Bone marrow (tissue), 2 donors: ENCODE measurements at regions not wholly inside any gene's neighbourhood (a gene's known extent, or its start where the extent isn't known, plus 50 kb on each side); places are given as distances from the start of the nearest gene placed in this dataset.

Experiments used
- DNase-seq, 2 donors: peaks; one replicate each; lab custom pipeline; 2025; lab: John Stamatoyannopoulos, UW

DNA sequence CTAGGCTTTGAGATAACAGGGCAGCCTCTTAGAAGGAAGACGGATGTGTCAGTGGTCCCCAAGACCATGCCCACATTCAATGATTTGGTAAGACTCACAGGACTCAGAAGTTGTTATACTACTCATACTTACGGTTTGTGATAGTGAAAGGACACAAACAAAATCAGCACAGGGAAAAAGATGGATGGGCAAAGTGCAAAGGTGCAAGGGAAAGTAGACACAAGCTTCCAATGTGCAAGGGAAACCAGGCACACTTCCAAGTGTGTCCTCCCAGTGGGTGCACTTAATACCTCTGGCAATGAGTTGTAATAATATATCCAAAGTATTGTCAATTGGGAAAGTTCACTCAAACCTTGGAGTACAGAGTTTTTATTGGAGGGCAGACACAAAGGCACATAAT is 53.8 kb upstream of the VCX start:
- no peak for DNase-seq

DNA sequence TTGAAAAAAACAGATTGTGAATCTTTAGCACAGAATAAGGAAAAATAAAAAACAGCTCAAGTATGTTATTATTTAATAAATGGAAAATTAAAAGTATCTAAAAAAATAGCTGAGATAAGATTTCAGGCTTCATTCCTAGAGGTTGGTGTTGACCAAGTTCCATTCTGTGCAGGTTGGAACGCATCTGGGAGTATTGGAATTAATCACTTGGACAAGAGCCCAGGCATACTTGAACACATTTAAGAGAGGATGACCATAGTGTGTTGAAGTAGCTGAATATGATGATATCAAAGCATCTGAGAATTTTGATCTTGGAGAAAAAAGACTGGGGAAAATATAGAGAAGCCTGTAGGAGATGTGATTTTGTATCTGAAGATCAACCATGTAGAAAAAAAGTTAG is 54.6 kb upstream of the VCX start:
- DNase-seq: no peak

DNA sequence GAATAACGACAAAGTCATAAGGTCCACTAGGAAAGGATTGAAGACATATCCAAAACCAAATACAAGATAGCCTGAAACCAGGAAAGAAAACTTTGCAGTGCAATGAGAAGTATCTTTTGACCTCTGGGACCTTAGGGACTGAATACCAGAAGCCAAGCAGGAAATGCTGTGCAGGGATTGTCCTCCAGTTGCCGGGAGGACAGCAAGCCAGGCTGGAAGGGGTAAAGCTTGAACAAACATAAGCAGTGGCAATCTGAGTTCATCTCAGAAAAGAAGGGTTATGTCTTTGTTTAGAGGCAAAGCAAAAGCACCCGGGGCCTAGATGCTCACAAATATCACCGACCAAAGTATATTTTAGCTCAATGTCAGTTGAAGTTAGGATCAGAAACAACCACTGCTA is 55.3 kb upstream of the VCX start:
- DNase-seq: no peak

DNA sequence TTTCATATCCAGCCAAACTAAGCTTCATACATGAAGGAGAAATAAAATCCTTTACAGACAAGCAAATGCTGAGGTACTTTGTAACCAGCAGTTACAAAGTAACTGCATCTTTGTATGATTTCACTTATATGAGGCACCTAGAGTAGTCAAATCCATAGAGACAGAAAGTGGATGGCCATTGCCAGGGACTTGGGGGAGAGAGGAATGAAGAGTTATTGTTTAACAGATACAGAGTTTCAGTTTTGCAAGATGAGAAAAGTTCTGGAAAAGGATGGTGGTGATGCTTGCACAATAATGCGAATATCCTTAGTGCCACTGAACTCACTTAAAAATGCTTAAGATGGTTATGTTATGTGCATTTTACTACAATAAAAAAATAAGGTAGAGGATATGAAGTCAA is 58.4 kb upstream of the VCX start:
- DNase-seq: no peak

DNA sequence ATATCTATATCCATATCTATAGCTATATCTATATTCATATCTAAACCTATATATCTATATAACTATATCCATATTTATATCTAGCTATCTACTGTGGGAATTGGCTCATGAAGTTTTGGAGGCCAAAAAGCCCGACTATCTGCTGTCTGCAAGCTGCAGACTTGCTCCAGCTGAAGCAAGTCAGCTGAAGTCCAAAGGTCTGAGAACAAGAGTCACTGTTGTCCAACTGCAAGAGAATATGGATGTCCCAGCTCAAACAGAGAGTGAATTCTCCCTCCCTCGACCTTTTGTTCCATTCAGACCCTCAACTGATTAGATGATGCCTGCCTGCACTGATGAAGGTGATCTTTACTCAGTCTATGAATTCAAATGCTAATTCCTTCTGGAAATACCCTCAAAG is 63.3 kb upstream of the VCX start:
- no peak for DNase-seq

DNA sequence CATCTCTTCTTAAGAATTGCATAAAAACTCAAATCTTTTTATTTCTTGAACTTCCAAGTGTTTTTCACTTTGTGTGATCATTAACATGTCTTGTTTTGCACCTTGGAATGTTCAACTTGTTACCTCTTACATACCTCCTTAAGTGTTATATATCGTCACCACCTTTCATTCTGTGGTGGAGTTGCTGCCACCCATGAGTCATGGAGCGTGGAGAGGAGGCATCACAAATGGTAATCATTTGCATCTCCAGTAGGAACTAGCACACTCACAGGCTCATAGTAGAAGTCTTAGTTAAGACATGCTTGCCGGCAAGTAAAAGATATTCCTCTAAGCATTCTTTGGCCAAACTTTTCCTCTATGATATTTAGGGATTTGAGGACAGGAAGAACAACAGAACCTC is 67.0 kb upstream of the VCX start:
- no peak for DNase-seq

DNA sequence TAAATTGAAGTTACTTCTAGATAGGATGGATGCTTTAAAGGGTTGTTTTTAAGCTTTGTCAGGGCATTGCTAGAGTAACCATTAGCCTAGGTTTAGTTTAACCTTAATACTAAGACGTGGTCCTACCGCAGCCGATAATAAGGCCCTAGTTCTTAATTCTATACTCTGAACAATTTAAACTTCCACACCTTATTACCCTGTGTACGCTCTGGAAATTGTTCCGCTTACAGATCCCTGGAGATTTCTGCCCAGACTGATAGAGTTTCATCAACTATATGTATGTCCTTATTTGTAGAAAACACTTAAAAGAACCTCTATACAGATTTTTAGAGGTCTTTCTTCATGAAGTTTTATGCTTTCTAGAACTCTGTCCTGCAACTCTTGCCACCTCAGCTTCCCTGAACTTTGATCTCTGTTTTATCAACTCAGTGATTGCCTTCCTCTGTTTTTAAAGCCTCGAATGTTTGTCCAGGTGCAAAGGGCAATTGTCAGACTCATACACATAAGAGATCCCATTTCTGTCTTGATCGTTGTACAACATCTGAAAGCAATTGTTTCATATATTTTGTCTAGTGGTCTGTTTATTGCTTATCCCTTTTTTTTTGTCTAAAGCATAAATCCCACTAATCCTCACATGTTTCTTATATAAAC is 71.1 kb upstream of the VCX start:
- no peak for DNase-seq

DNA sequence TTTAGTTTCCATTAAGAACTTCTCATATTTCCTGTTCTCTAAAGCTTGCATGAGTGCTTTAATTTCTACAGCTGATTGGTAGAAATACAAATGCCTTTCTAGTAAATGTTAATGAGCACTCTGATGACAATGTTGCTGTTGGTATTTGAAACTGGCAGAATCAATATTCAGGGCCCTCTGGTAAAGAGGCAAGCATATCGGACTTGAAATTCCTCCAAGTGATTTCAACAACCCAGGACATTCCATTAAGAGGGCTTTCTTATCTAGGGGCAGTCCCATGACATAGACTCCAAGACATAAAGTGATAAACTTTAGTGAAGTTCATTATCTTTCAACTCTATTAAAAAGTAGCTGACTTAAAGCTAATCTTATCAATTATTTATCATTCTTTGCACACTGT is 83.1 kb upstream of the VCX start:
- DNase-seq: no peak

DNA sequence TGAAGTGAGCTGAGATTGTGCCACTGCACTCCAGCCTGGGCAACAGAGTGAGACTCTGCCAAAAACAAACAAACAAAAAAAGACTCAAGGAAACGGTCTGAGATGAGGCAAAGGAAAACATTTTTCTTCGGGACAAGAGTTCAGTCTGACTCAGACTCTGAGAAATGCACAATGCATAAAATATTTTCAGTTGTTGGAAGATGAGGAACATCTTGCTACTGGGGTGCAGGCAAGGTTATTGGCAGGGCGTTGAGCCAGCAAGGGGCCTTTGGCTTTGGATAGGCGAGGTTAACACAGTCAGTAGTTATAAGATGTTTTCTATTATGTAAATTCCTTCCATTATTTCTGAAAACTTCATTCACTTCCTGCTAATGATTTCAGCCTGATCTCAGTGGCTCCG is 96.1 kb upstream of the VCX start:
- no peak for DNase-seq

DNA sequence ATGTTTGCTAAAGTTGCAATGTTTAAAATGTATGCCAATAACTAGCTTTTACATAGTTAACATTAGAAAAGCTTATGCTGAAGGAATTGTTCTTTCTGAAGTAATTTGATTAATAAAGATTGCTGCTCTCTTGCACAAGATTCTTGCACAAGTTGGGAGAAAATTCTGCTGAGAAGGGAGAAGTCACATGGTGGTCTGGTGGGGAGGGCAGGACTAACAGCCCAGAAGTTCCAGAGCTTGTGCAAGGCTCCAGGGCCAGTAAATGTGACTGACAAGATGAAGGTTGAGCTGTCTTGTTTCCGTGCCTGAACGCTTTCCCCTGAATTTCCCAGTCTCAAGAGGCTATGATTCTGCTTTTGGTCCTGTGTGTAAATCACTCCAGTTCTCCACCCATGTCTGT is 112.9 kb upstream of the VCX start:
- DNase-seq: no peak

DNA sequence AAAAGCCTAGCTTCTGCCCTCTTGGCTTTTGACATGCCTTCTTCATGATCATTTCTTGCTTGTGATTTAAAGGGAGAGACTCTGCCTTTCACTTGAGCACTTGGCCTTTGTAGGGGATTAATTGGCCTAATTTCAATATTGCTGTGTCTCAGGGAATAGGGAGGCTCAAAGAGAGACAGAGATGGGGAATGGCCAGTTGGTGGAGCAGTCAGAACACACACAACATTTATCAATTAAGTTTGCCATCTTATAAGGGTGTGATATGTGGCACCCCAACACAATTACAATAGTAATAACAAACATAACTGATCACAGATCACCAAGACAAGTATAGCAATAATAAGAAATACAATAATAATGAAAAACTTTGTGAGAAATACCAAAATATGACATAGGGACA is 122.5 kb upstream of the VCX start:
- DNase-seq: no peak

DNA sequence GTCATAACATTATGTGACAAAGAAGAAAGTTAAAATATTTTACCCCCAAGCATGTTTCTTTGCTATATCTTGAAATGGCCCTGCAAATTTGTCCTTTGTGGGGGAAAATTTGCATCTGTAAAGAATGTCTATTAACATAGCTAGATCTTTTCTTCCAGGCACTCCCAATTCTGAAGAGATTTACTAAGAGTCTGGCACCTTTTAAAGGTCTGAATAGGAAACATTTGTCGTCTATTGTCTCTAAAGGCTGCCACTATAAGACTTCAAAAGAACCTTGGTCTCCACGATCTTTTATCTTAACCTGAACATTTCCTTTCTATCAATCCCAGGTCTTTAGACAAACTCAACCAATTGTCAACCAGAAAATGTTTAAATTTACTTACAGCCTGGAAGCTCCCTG is 128.6 kb upstream of the VCX start:
- no peak for DNase-seq

DNA sequence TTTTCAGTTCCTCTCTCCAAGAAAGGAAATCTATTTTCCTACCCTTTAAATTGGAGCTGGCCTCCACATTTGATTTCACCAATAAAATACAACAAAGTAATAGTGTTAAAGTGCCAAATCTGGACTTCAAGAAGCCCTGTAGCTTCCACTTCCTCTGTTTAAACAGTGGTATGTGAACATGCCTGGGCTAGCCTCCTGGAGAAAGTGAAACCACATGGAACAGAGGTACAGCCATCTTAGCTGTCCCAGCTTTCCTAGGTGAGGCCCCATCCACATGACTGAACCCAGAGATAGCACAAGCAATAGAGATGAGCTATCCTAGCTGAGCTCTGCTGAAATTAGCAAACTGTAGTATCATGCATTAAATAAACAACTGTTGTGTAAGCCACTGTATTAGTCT is 131.8 kb upstream of the VCX start:
- no peak for DNase-seq

DNA sequence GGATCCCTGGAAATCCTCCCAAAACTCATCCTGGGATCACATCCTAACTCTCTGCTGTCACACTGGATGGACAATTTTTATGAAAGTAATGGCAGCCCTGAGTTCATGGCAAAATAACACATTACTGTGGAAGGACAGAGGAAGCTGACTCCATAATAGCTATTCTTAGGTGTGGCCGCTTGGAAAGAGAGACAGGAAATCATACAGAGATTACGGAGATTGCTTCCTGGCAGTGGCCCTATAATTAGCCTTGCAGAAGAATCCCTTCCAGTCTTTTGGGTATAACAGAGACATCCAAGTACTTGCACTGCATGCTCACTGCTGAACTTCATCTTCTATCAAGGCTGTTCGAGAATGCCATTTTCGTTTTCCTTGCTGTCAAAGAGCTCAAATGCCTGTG is 133.1 kb upstream of the VCX start:
- no peak for DNase-seq

DNA sequence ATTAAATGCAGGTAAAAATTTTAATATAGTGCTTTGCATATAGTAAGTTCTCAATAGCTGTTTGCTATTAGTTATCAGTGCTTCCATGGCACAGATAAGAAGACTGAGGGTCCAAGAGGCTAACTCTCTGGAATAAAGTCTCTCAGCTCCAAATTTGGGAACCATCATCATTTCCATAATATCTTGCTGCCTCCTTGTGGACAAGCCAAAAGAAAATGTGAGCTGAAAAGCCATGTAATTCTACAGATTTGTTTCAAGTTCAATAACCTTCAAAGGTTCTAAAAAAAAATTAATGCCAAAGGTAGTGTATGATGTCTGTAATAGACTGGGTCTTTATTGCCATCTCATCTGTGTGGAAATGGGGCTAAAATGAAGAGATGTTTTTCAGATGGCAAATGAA is 136.9 kb upstream of the VCX start:
- DNase-seq: no peak

DNA sequence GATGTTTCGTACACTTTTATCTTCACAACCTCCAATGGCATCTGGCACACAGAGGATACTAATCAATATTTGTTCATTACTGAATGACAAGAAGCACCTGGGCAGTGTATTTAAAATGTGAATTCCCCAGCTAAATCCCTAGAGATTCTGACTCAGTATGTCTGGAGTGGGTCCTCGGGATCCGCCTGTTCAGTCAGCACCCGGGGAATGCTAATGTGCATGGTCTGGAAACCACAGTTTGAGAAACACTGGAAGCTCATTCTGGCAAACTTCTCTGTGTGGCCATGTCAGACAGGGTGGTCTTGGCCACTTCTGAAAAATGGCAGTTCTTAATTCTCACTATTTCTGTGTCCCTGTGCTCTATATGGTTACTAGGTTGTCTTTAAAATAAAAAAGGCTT is 138.8 kb upstream of the VCX start:
- no peak for DNase-seq

DNA sequence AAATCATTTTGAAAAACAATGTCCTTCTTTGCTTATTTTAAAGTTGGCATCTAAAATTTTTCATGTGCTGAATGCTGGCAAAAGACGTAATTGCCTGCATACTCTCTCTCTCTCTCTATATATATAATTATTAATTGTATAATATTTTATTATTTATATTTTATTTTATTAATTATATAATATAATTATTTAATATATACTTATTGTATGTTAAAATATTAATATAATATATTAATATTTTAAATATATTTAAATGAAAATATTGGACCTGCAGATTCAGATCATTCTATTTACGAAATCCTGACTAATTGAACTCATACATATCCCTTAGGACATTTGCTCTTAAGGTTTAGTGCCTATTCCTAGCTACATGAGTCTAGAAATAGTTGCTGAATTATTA is 144.7 kb upstream of the VCX start:
- no peak for DNase-seq

DNA sequence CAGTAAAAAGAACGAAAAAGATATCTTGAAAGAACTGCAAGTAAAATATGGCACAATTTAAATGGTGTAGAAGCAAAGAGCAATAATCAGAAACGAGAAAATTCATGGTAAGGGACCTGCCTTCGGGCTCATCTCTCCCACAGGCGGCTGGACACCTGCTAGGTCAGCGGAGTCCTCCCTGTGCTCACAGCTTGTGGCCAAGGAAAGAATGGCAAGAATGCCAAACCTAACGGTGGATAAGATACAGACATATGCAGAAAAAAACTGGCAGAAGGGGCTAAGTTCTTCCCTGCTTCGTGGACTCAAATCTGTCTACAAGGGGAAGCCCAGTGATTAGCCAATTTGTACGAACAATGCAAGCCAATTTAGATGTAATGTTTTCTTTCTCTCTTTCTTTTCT is 152.1 kb upstream of the VCX start:
- no peak for DNase-seq

DNA sequence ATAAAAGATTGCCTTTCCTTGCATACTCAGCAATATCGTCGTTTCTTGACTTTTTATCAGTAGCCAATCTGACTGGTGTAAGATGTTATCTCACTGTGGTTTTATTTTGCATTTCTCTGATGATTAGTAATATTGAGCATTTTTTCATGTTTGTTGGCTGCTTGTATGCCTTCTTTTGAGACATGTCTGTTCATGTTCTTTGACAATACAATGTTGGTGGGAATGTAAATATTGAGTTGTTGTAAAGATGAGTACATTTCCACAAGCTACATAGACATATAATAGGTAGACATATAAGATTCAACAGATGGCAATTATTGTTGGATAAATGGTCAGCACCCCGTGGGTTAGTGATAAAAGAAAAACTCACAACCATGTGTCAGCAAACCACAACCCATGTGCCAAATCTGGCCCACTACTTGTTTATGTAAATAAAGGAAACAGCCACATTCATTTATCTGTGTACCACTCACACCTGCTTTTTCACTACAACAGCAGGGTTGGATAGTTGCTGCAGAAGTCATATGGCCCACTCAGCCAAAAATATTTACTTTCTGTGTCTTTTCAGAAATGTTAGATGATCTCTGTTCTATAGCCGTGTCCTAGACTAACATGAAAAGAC is 153.1 kb upstream of the VCX start:
- DNase-seq: no peak

DNA sequence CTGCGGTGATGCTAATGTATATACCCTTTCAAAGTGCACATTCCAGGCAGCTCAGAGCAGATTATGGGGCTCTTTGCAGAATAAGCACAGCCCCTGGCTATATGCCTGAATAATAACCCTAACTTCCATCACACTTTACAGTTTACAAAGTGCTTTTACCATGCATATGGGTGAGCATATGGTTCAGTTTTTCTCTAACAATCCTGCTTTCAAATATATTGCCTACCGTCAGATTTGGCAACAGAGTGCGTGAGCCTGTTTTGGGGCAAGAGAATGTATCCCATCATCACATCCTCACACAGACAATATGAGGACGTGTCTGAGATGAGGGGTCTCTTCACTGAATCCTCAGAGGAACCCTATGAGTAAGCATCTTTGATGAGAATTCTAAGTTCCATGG is 162.8 kb upstream of the VCX start:
- no peak for DNase-seq

DNA sequence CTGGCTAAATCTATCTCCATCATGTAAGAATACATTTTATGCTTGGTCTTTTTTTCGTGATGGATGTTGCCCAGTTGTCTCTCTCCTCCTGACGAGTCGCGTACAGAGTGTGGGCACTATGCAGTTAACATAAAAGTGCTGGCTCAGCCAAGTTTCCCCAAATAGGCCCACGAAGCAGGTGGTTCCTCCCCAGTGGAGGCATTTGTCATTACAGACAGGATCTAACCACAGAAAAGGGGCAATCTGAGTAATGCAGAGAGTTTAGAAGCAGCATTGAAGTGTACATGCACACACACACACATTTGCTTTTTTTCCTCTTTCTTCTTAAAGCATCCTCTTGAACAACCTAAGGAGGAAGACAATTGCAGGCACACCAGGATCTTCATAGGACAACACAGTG is 188.7 kb upstream of the VCX start:
- no peak for DNase-seq

DNA sequence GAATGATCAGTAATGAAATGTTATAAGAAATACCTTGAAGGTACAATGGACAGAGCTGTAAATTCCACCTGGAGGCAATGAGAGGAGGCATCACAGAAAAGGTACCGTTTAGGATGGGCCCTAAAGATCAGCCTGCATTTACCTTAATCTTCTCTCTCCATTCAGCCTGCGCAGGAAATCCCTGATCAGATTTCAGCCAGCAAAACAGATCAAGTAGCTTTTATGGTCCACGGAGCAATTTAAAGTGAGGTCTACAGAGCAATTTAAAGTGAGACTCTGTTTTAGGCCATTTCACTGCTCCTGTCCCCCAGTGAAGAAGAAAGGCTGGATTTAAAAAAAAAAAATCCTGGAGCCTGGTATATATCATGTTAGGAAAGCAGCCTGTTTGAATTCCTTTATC is 195.1 kb upstream of the VCX start:
- DNase-seq: no peak

DNA sequence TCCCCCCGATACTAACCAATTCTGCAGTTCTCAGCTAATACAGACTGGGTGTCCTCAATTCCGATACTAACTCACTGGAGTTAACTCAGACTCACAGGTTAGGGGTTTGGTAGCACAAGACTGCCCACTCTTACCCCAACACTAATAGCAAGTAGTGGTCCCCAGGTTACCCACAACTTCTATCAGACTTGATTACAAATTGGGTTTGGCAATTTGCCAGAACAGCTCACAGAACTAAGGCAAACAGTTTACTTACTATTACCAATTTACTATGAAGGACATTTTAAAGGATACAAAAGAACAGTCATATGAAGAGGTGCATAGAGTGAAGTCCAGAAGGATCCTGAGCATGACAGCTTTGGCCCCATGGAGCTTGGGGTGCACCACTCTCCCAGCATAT is 201.8 kb upstream of the VCX start:
- no peak for DNase-seq

DNA sequence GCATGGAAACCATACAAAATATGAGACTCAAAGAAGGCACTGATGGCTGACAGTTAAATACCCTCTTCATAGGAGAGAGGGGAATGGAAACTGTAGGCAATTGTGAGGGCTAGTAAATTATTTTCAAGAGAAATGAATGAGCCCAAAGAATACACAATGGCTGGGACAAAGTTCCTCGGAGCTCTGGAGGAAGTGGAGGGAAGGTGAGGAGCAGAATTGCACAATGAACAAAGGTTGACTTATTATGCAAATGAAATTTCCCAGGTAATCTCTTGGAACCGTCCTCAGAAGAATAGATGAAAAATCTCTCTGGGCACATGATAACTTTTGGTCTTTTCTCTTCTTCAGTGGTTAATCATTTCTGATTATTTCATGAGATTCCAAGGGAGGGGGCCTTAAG is 202.6 kb upstream of the VCX start:
- DNase-seq: no peak
